ENCODE measurements at regions not wholly inside any gene's neighbourhood (a gene's known extent, or its start where the extent isn't known, plus 50 kb on each side); places are given as distances from the start of the nearest gene placed in this dataset.
"Not testable (repeated sequence)": the region's sequence is repeated elsewhere in the genome, so short reads cannot be mapped to it uniquely, and the experiment has no call there.

GRCh38 chr13:85140192-85140591 is 659.0 kb downstream of the SLITRK6 start:
- H3K4me3 ChIP-seq (ENCODE audit: low read length) = no peak overlapping the region
- 0 out of 2 replicates have a peak overlapping the region, but pooled peaks have one; percentile 12 for H2AFZ ChIP-seq (ENCODE audit: low read length)
- no peaks in the 10 kb centered on the region for H3K9me2 ChIP-seq (replicated peaks; ENCODE audit: insufficient read depth, low read length)
- H3K27me3 ChIP-seq (ENCODE audit: low read length) = no peaks in the 10 kb centered on the region
- H3K9me3 ChIP-seq (ENCODE audit: low read length) = no peaks in the 10 kb centered on the region
- H3K4me1 ChIP-seq (ENCODE audit: low read length) = no peaks in the 10 kb centered on the region
- no peak overlapping the region for H3K9ac ChIP-seq (ENCODE audit: low read length)
- no peak overlapping the region for H3K4me2 ChIP-seq (ENCODE audit: low read depth, low read length, poor library complexity, severe bottlenecking)
- H3K79me2 ChIP-seq (ENCODE audit: low read length) = no peaks in the 10 kb centered on the region
- H3K36me3 ChIP-seq (ENCODE audit: insufficient read depth, low read length) = no peaks in the 10 kb centered on the region
- H4K20me1 ChIP-seq (ENCODE audit: insufficient read depth, low read depth, low read length) = no peaks in the 10 kb centered on the region
- no peak overlapping the region for H3K27ac ChIP-seq (ENCODE audit: low read length)
- no peak for DNase-seq

- no peak for DNase-seq
- Histone ChIP-seq H4K20me1 (ENCODE audit: insufficient read depth, low read depth, low read length) (no peaks in the 10 kb centered on the region), H3K4me2 (ENCODE audit: low read depth, low read length, poor library complexity, severe bottlenecking) (no peak overlapping the region), H3K9me3 (ENCODE audit: low read length) (no peaks in the 10 kb centered on the region), H3K4me1 (ENCODE audit: low read length) (no peaks in the 10 kb centered on the region), H3K9me2 (replicated peaks; ENCODE audit: insufficient read depth, low read length) (no peaks in the 10 kb centered on the region), H3K36me3 (ENCODE audit: insufficient read depth, low read length) (no peaks in the 10 kb centered on the region), H2AFZ (ENCODE audit: low read length) (peak overlapping the region; percentile 72), H3K27ac (ENCODE audit: low read length) (no peak overlapping the region), H3K79me2 (ENCODE audit: low read length) (no peaks in the 10 kb centered on the region), H3K27me3 (ENCODE audit: low read length) (no peaks in the 10 kb centered on the region), H3K4me3 (ENCODE audit: low read length) (no peak overlapping the region), H3K9ac (ENCODE audit: low read length) (no peak overlapping the region)
These were observed 661.7 kb downstream of the SLITRK6 start for GRCh38 chr13:85137516-85137915.

- H2AFZ ChIP-seq (ENCODE audit: low read length) = no peak overlapping the region
- no peak overlapping the region for H3K4me3 ChIP-seq (ENCODE audit: low read length)
- DNase-seq = no peak
These were observed 666.2 kb downstream of the SLITRK6 start for GRCh38 chr13:85132986-85133385.

GRCh38 chr13:85123501-85123900 is 675.7 kb downstream of the SLITRK6 start:
- H3K79me2 ChIP-seq (ENCODE audit: low read length); DNase-seq; H3K36me3 ChIP-seq (ENCODE audit: insufficient read depth, low read length); H4K20me1 ChIP-seq (ENCODE audit: insufficient read depth, low read depth, low read length); H3K4me2 ChIP-seq (ENCODE audit: low read depth, low read length, poor library complexity, severe bottlenecking); H3K27me3 ChIP-seq (ENCODE audit: low read length); H3K27ac ChIP-seq (ENCODE audit: low read length); H3K9me2 ChIP-seq (replicated peaks; ENCODE audit: insufficient read depth, low read length); H3K9ac ChIP-seq (ENCODE audit: low read length); H3K9me3 ChIP-seq (ENCODE audit: low read length); H2AFZ ChIP-seq (ENCODE audit: low read length); H3K4me1 ChIP-seq (ENCODE audit: low read length); H3K4me3 ChIP-seq (ENCODE audit: low read length): not testable (repeated sequence)

More at GRCh38 chr13:85132986-85133385, 666.2 kb downstream of the SLITRK6 start:
- H3K79me2 ChIP-seq (ENCODE audit: low read length) = no peaks in the 10 kb centered on the region
- H4K20me1 ChIP-seq (ENCODE audit: insufficient read depth, low read depth, low read length) = no peaks in the 10 kb centered on the region
- no peaks in the 10 kb centered on the region for H3K27me3 ChIP-seq (ENCODE audit: low read length)
- no peak overlapping the region for H3K27ac ChIP-seq (ENCODE audit: low read length)
- H3K4me1 ChIP-seq (ENCODE audit: low read length) = peaks cover 6% of the 10 kb centered on the region; the same call in 1 of the 2 replicates
- no peaks in the 10 kb centered on the region for H3K36me3 ChIP-seq (ENCODE audit: insufficient read depth, low read length)
- H3K9ac ChIP-seq (ENCODE audit: low read length) = no peak overlapping the region
- no peak overlapping the region for H3K4me2 ChIP-seq (ENCODE audit: low read depth, low read length, poor library complexity, severe bottlenecking)
- H3K9me2 ChIP-seq (replicated peaks; ENCODE audit: insufficient read depth, low read length) = no peaks in the 10 kb centered on the region
- no peaks in the 10 kb centered on the region for H3K9me3 ChIP-seq (ENCODE audit: low read length)

- no peak for DNase-seq
- no peaks in the 10 kb centered on the region for H3K79me2 ChIP-seq (ENCODE audit: low read length)
- H3K4me1 ChIP-seq (ENCODE audit: low read length) = no peaks in the 10 kb centered on the region
- H3K4me2 ChIP-seq (ENCODE audit: low read depth, low read length, poor library complexity, severe bottlenecking) = no peak overlapping the region
- H3K4me3 ChIP-seq (ENCODE audit: low read length) = no peak overlapping the region
- H2AFZ ChIP-seq (ENCODE audit: low read length) = peak overlapping the region; percentile 2; the same call in 1 of the 2 replicates
- H3K27ac ChIP-seq (ENCODE audit: low read length) = no peak overlapping the region
- H3K9me3 ChIP-seq (ENCODE audit: low read length) = no peaks in the 10 kb centered on the region
- no peaks in the 10 kb centered on the region for H3K36me3 ChIP-seq (ENCODE audit: insufficient read depth, low read length)
- no peaks in the 10 kb centered on the region for H3K9me2 ChIP-seq (replicated peaks; ENCODE audit: insufficient read depth, low read length)
- H4K20me1 ChIP-seq (ENCODE audit: insufficient read depth, low read depth, low read length) = no peaks in the 10 kb centered on the region
- no peaks in the 10 kb centered on the region for H3K27me3 ChIP-seq (ENCODE audit: low read length)
- no peak overlapping the region for H3K9ac ChIP-seq (ENCODE audit: low read length)
These were observed 690.9 kb downstream of the SLITRK6 start for GRCh38 chr13:85108356-85108755.

- no peak overlapping the region for H3K27ac ChIP-seq (ENCODE audit: low read length)
- H3K9me2 ChIP-seq (replicated peaks; ENCODE audit: insufficient read depth, low read length) = no peaks in the 10 kb centered on the region
- H3K4me2 ChIP-seq (ENCODE audit: low read depth, low read length, poor library complexity, severe bottlenecking) = no peak overlapping the region
- no peak for DNase-seq
- H3K4me3 ChIP-seq (ENCODE audit: low read length) = no peak overlapping the region
- H3K9me3 ChIP-seq (ENCODE audit: low read length) = no peaks in the 10 kb centered on the region
- peaks cover 8% of the 10 kb centered on the region for H3K4me1 ChIP-seq (ENCODE audit: low read length)
- H2AFZ ChIP-seq (ENCODE audit: low read length) = no peak overlapping the region
- H3K9ac ChIP-seq (ENCODE audit: low read length) = no peak overlapping the region
- no peaks in the 10 kb centered on the region for H3K27me3 ChIP-seq (ENCODE audit: low read length)
- H3K79me2 ChIP-seq (ENCODE audit: low read length) = no peaks in the 10 kb centered on the region
- H4K20me1 ChIP-seq (ENCODE audit: insufficient read depth, low read depth, low read length) = no peaks in the 10 kb centered on the region
- H3K36me3 ChIP-seq (ENCODE audit: insufficient read depth, low read length) = no peaks in the 10 kb centered on the region
These were observed 700.0 kb downstream of the SLITRK6 start for GRCh38 chr13:85099245-85099644.

GRCh38 chr13:85095418-85096272 is 703.6 kb downstream of the SLITRK6 start:
- H3K9me3 ChIP-seq (ENCODE audit: low read length) = no peaks in the 10 kb centered on the region
- H3K9me2 ChIP-seq (replicated peaks; ENCODE audit: insufficient read depth, low read length) = no peaks in the 10 kb centered on the region
- no peak overlapping the region for H3K9ac ChIP-seq (ENCODE audit: low read length)
- H3K79me2 ChIP-seq (ENCODE audit: low read length) = no peaks in the 10 kb centered on the region
- no peak for DNase-seq
- H3K4me3 ChIP-seq (ENCODE audit: low read length) = no peak overlapping the region
- peaks cover 8% of the 10 kb centered on the region for H3K4me1 ChIP-seq (ENCODE audit: low read length)
- H4K20me1 ChIP-seq (ENCODE audit: insufficient read depth, low read depth, low read length) = no peaks in the 10 kb centered on the region
- H3K27ac ChIP-seq (ENCODE audit: low read length) = no peak overlapping the region
- H3K36me3 ChIP-seq (ENCODE audit: insufficient read depth, low read length) = no peaks in the 10 kb centered on the region
- H3K4me2 ChIP-seq (ENCODE audit: low read depth, low read length, poor library complexity, severe bottlenecking) = no peak overlapping the region
- no peaks in the 10 kb centered on the region for H3K27me3 ChIP-seq (ENCODE audit: low read length)
- H2AFZ ChIP-seq (ENCODE audit: low read length) = 0 out of 2 replicates have a peak overlapping the region, but pooled peaks have one; percentile 32

GRCh38 chr13:85093808-85094207 is 705.4 kb downstream of the SLITRK6 start:
- Histone ChIP-seq H3K4me3 (ENCODE audit: low read length) (no peak overlapping the region), H3K9me2 (replicated peaks; ENCODE audit: insufficient read depth, low read length) (no peaks in the 10 kb centered on the region), H2AFZ (ENCODE audit: low read length) (no peak overlapping the region), H4K20me1 (ENCODE audit: insufficient read depth, low read depth, low read length) (no peaks in the 10 kb centered on the region), H3K9ac (ENCODE audit: low read length) (no peak overlapping the region), H3K36me3 (ENCODE audit: insufficient read depth, low read length) (no peaks in the 10 kb centered on the region), H3K27me3 (ENCODE audit: low read length) (no peaks in the 10 kb centered on the region), H3K4me2 (ENCODE audit: low read depth, low read length, poor library complexity, severe bottlenecking) (no peak overlapping the region), H3K9me3 (ENCODE audit: low read length) (no peaks in the 10 kb centered on the region), H3K4me1 (ENCODE audit: low read length) (peaks cover 8% of the 10 kb centered on the region), H3K79me2 (ENCODE audit: low read length) (no peaks in the 10 kb centered on the region), H3K27ac (ENCODE audit: low read length) (no peak overlapping the region)
- no peak for DNase-seq
